Left renal cortex interstitium (tissue), 4 donors: ENCODE measurements at regions not wholly inside any gene's neighbourhood (a gene's known extent, or its start where the extent isn't known, plus 50 kb on each side); places are given as distances from the start of the nearest gene placed in this dataset.

ENCODE experiments used
- DNase-seq, 4 donors: peaks; one replicate each; pipeline ENCODE4 v3.0.0-alpha.2; 2013; ENCODE audit warnings: low read depth in 4 of 4, low spot score in 2 of 4, missing footprints in 1 of 4

- DNase-seq: no peak
Measured at GRCh38 chr3:31357451-31357850, 175.3 kb upstream of the STT3B start.

- no peak for DNase-seq
Measured at GRCh38 chr3:31358473-31359070, 174.2 kb upstream of the STT3B start.

- peak in 3 of 4 donors; percentile 36 to 53 (median 51) for DNase-seq
Measured at GRCh38 chr3:31361371-31362273, 171.1 kb upstream of the STT3B start.

- no peak for DNase-seq
Measured at GRCh38 chr3:31364188-31364587, 168.5 kb upstream of the STT3B start.

GRCh38 chr3:31364711-31365110 lies 168.0 kb upstream of the STT3B start:
- DNase-seq: no peak

- DNase-seq: no peak
Measured at GRCh38 chr3:31367518-31367917, 165.2 kb upstream of the STT3B start.

GRCh38 chr3:31369637-31370379 lies 162.9 kb upstream of the STT3B start:
- DNase-seq: no peak

- no peak for DNase-seq
Measured at GRCh38 chr3:31370380-31370666, 162.4 kb upstream of the STT3B start.

- DNase-seq: no peak
Measured at GRCh38 chr3:31370681-31371080, 162.0 kb upstream of the STT3B start.

- DNase-seq: no peak
Measured at GRCh38 chr3:31371484-31372177, 161.1 kb upstream of the STT3B start.

GRCh38 chr3:31373681-31374080 lies 159.0 kb upstream of the STT3B start:
- DNase-seq: no peak

- DNase-seq: no peak
Measured at GRCh38 chr3:31377045-31377642, 155.6 kb upstream of the STT3B start.

GRCh38 chr3:31378231-31378630 lies 154.5 kb upstream of the STT3B start:
- DNase-seq: no peak

GRCh38 chr3:31379598-31379997 lies 153.1 kb upstream of the STT3B start:
- no peak for DNase-seq

- no peak for DNase-seq
Measured at GRCh38 chr3:31382856-31383255, 149.9 kb upstream of the STT3B start.

- DNase-seq: no peak
Measured at GRCh38 chr3:31384117-31384516, 148.6 kb upstream of the STT3B start.

- no peak for DNase-seq
Measured at GRCh38 chr3:31389939-31390338, 142.8 kb upstream of the STT3B start.

GRCh38 chr3:31390466-31390865 lies 142.3 kb upstream of the STT3B start:
- DNase-seq: no peak

- DNase-seq: no peak
Measured at GRCh38 chr3:31391150-31391549, 141.6 kb upstream of the STT3B start.

- DNase-seq: no peak
Measured at GRCh38 chr3:31392568-31392967, 140.2 kb upstream of the STT3B start.

- no peak for DNase-seq
Measured at GRCh38 chr3:31399271-31399670, 133.5 kb upstream of the STT3B start.
